HepG2 (cell line): ENCODE measurements at regions not wholly inside any gene's neighbourhood (a gene's known extent, or its start where the extent isn't known, plus 50 kb on each side); places are given as distances from the start of the nearest gene placed in this dataset.

Source experiments
- ATAC-seq: fragments of 200-7000 bp; cut with Tn5 transposase; 3 replicates; pipeline ENCODE4 v1.9.1; 2020; ENCODE audit warnings: mild to moderate bottlenecking, moderate library complexity
- BruUV-seq: library from RNA; stranded (reverse); fragments of 400-500 nt; replicated peaks from 2 replicates; lab custom pipeline; 2021; lab: Mats Ljungman, UMichigan
- CTCF ChIA-PET: fragments of 300-600 bp; formaldehyde crosslinking; extraction: SDS; loops from one replicate; lab custom pipeline; 2021; ENCODE audit warnings: low total read pairs, inconsistent platforms, low intra/inter-chr PET ratio; lab: Yijun Ruan, JAX
- POLR2A ChIA-PET: fragments of 350-600 bp; sonication (Branson Sonifier 250); formaldehyde crosslinking; loops from one replicate; lab custom pipeline; 2020; ENCODE audit warnings: antibody characterized with exemption, inconsistent platforms; lab: Yijun Ruan, JAX
- DNase-seq: peaks from one replicate; pipeline ENCODE4 v3.0.0-alpha.2; 2015; ENCODE audit warnings: low spot score
- FAIRE-seq: peaks from 3 replicates; lab custom pipeline; 2011; peaks lifted over from hg19 to GRCh38; lab: Jason Lieb, UNC
- H2AFZ ChIP-seq: one replicate; pipeline ENCODE4 v1.6.1; 2011; ENCODE audit warnings: low read length, inconsistent platforms
- H3K27ac ChIP-seq: fragments of 300-600 bp; 3 replicates; pipeline ENCODE4 v1.8.0; 2011; ENCODE audit warnings: mixed run types, mild to moderate bottlenecking, mixed read lengths, low read length, inconsistent platforms; ENCODE audit not compliant: insufficient read depth; ENCODE audit errors: extremely low read length
- H3K27me3 ChIP-seq, 2 experiments: fragments of 200-600 bp in 1 of 2; 2 replicates in 1 of 2; 3 replicates in 1 of 2; pipeline versions ENCODE4 v1.6.0 to v1.8.0; 2011; ENCODE audit warnings: low read length in 2 of 2, mild to moderate bottlenecking in 2 of 2, moderate library complexity in 2 of 2, inconsistent platforms in 1 of 2; ENCODE audit not compliant: insufficient read depth in 2 of 2, control insufficient read depth in 1 of 2
- H3K36me3 ChIP-seq, 2 experiments: fragments of 200-600 bp in 1 of 2; replicated peaks in 1 of 2; 2 replicates in 1 of 2; 3 replicates in 1 of 2; pipeline versions ENCODE4 v1.5.1 to v1.8.0; 2011; ENCODE audit warnings: low read length in 2 of 2, inconsistent platforms in 1 of 2; ENCODE audit not compliant: insufficient read depth in 2 of 2, control insufficient read depth in 1 of 2
- H3K4me1 ChIP-seq: 2 replicates; pipeline ENCODE4 v1.5.1; 2012; ENCODE audit warnings: low read length, inconsistent platforms; ENCODE audit not compliant: insufficient read depth
- H3K4me2 ChIP-seq: 2 replicates; pipeline ENCODE4 v1.6.0; 2011; ENCODE audit warnings: low read depth, low read length, inconsistent platforms
- H3K4me3 ChIP-seq, 3 experiments: fragments of 200-600 bp in 1 of 3; sonication (generic), shearing (Covaris generic) in 1 of 3; replicated peaks in 1 of 3; 2 replicates each; pipeline ENCODE4 v1.5.1; 2011 to 2016; ENCODE audit warnings: low read length in 3 of 3, inconsistent platforms in 2 of 3, low read depth in 2 of 3, mild to moderate bottlenecking in 2 of 3, control low read depth in 1 of 3, mixed read lengths in 1 of 3; ENCODE audit not compliant: insufficient read depth in 1 of 3
- H3K79me2 ChIP-seq: one replicate; pipeline ENCODE4 v1.6.1; 2011; ENCODE audit warnings: low read length, inconsistent platforms; ENCODE audit not compliant: insufficient read depth
- H3K9ac ChIP-seq: 2 replicates; pipeline ENCODE4 v1.6.0; 2011; ENCODE audit warnings: mild to moderate bottlenecking, low read depth, low read length, inconsistent platforms; ENCODE audit not compliant: insufficient read depth
- H3K9me3 ChIP-seq: 2 replicates; pipeline ENCODE4 v1.5.1; 2012; ENCODE audit warnings: mild to moderate bottlenecking, low read length
- H4K20me1 ChIP-seq: 2 replicates; pipeline ENCODE4 v1.6.0; 2011; ENCODE audit warnings: inconsistent platforms, mild to moderate bottlenecking, low read length, moderate library complexity; ENCODE audit not compliant: insufficient read depth
- ATF2 ChIP-seq: sonication (generic); formaldehyde crosslinking; IDR thresholded peaks from 2 replicates; pipeline ENCODE4 v1.4.0; 2020; ENCODE audit warnings: missing genetic modification reagents
- FOXM1 ChIP-seq: sonication (generic); formaldehyde crosslinking; IDR thresholded peaks from 2 replicates; pipeline ENCODE4 v1.5.0; 2020; ENCODE audit warnings: missing genetic modification reagents
- KLF11 ChIP-seq: IDR thresholded peaks from 2 replicates; pipeline ENCODE4 v1.6.1; 2016; ENCODE audit warnings: missing compliant biosample characterization
- NFE2 ChIP-seq: sonication (generic); formaldehyde crosslinking; IDR thresholded peaks from 2 replicates; pipeline ENCODE4 v1.4.0; 2020; ENCODE audit warnings: missing genetic modification reagents
- POLR2A ChIP-seq, 2 experiments: IDR thresholded peaks; 2 replicates each; pipeline ENCODE4 v1.6.1; 2011; ENCODE audit warnings: low read depth in 2 of 2, low read length in 2 of 2, mild to moderate bottlenecking in 1 of 2, moderate library complexity in 1 of 2; ENCODE audit not compliant: insufficient read depth in 1 of 2
- SIN3A ChIP-seq: IDR thresholded peaks from 2 replicates; pipeline ENCODE4 v1.6.1; 2011; ENCODE audit warnings: low read depth, mild to moderate bottlenecking, control low read depth, low read length, borderline replicate concordance
- UBTF ChIP-seq: sonication (generic); formaldehyde crosslinking; IDR thresholded peaks from 2 replicates; pipeline ENCODE4 v1.4.0; 2020; ENCODE audit warnings: mild to moderate bottlenecking, missing genetic modification reagents
- ZNF225 ChIP-seq: sonication (generic); formaldehyde crosslinking; IDR thresholded peaks from 2 replicates; pipeline ENCODE4 v1.4.0; 2020; ENCODE audit warnings: mild to moderate bottlenecking, missing genetic modification reagents
- ZNF280D ChIP-seq: sonication (generic); formaldehyde crosslinking; IDR thresholded peaks from 2 replicates; pipeline ENCODE4 v1.5.1; 2020; ENCODE audit warnings: mild to moderate bottlenecking, missing genetic modification reagents
- ZNF780A ChIP-seq: sonication (generic); formaldehyde crosslinking; IDR thresholded peaks from 2 replicates; pipeline ENCODE4 v1.8.0; 2022; ENCODE audit warnings: mild to moderate bottlenecking, missing genetic modification reagents, moderate library complexity
- WGBS: methylation state at CpG from one replicate; pipeline ENCODE4 v1.1.6; 2017; ENCODE audit warnings: low lambda C conversion rate; 5-methylcytosine and 5-hydroxymethylcytosine counted together
- in situ Hi-C: cut with HindIII; loops from 2 replicates; pipeline ENCODE4 v1.10.0; 2017; ENCODE audit warnings: low pct_unique_long_range_greater_than_20kb; ENCODE audit not compliant: extremely low pct_ligation_motif_present
- intact Hi-C: fragments of 100-400 bp; cut with micrococcal nuclease; formaldehyde crosslinking; loops from one replicate; pipeline ENCODE4 v1.10.0; 2022; ENCODE audit not compliant: unreplicated experiment

GRCh38 chr13:22422712-22423111 lies 751.8 kb downstream of the FGF9 start:
- FAIRE-seq (no peak), DNase-seq (no peak), ATAC-seq (no peak)
- in situ Hi-C loops: no loop called here
- TF ChIP-seq KLF11 (CRISPR knock-in tag): no peak
- H3K79me2 ChIP-seq: no peaks in the 10 kb centered on the region
- H3K4me1 ChIP-seq: no peaks in the 10 kb centered on the region
- H3K9ac ChIP-seq: no peak overlapping the region
- no peaks in the 10 kb centered on the region for H3K27me3 ChIP-seq
- no peaks in the 10 kb centered on the region for H3K36me3 ChIP-seq
- ChIA-PET POLR2A (no interaction called here), CTCF (no interaction called here)
- no peaks in the 10 kb centered on the region for H4K20me1 ChIP-seq
- H3K4me2 ChIP-seq: no peak overlapping the region
- H3K9me3 ChIP-seq: peaks cover 8% of the 10 kb centered on the region
- 14% methylated on average over 7 of the region's 7 CpGs for WGBS
- intact Hi-C loops: no loop called here
- no peak overlapping the region for H2AFZ ChIP-seq
- no peak overlapping the region for H3K4me3 ChIP-seq
- no TSS peak for BruUV-seq
- no peak overlapping the region for H3K27ac ChIP-seq

GRCh38 chr13:22423261-22423660 lies 752.4 kb downstream of the FGF9 start:
- intact Hi-C loops: no loop called here
- BruUV-seq: no TSS peak
- no peak overlapping the region for H3K4me3 ChIP-seq
- ChIA-PET CTCF (no interaction called here), POLR2A (no interaction called here)
- no peaks in the 10 kb centered on the region for H3K4me1 ChIP-seq
- peaks cover 3% of the 10 kb centered on the region for H3K9me3 ChIP-seq
- no peaks in the 10 kb centered on the region for H3K36me3 ChIP-seq
- no peak overlapping the region for H3K4me2 ChIP-seq
- in situ Hi-C loops: no loop called here
- no peak for DNase-seq
- no peak for TF ChIP-seq NFE2 (CRISPR knock-in tag)
- no peak for TF ChIP-seq SIN3A
- TF ChIP-seq POLR2A (IDR thresholded peaks at IDR 0.05; ENCODE audit: insufficient read depth in 1 of 2, low read depth in 2 of 2, low read length in 2 of 2): no peak
- no peak for TF ChIP-seq UBTF (CRISPR knock-in tag)
- TF ChIP-seq ATF2 (CRISPR knock-in tag): no peak
- no peak for TF ChIP-seq ZNF280D (CRISPR knock-in tag)
- no peak for TF ChIP-seq ZNF225
- TF ChIP-seq ZNF780A: no peak
- TF ChIP-seq FOXM1 (CRISPR knock-in tag): no peak
- H4K20me1 ChIP-seq: no peaks in the 10 kb centered on the region
- 0% methylated on average over 1 of the region's 1 CpG for WGBS
- H3K27me3 ChIP-seq: no peaks in the 10 kb centered on the region
- H3K27ac ChIP-seq: no peak overlapping the region
- H2AFZ ChIP-seq: no peak overlapping the region
- no peaks in the 10 kb centered on the region for H3K79me2 ChIP-seq
- H3K9ac ChIP-seq: no peak overlapping the region
- no peak for FAIRE-seq
- ATAC-seq: no peak
